ENCODE measurements at regions not wholly inside any gene's neighbourhood (a gene's known extent, or its start where the extent isn't known, plus 50 kb on each side); places are given as distances from the start of the nearest gene placed in this dataset.

- TF ChIP-seq CTCF (IDR thresholded peaks at IDR 0.05) (no peak), POLR2AphosphoS5 (IDR thresholded peaks at IDR 0.05; ENCODE audit: low read depth, low read length) (no peak)
Observed at GRCh38 chr2:150385211-150385610, 102.3 kb downstream of the RND3 start.
